ENCODE measurements at regions not wholly inside any gene's neighbourhood (a gene's known extent, or its start where the extent isn't known, plus 50 kb on each side); places are given as distances from the start of the nearest gene placed in this dataset.
"Not testable (repeated sequence)": the region's sequence is repeated elsewhere in the genome, so short reads cannot be mapped to it uniquely, and the experiment has no call there.

DNA sequence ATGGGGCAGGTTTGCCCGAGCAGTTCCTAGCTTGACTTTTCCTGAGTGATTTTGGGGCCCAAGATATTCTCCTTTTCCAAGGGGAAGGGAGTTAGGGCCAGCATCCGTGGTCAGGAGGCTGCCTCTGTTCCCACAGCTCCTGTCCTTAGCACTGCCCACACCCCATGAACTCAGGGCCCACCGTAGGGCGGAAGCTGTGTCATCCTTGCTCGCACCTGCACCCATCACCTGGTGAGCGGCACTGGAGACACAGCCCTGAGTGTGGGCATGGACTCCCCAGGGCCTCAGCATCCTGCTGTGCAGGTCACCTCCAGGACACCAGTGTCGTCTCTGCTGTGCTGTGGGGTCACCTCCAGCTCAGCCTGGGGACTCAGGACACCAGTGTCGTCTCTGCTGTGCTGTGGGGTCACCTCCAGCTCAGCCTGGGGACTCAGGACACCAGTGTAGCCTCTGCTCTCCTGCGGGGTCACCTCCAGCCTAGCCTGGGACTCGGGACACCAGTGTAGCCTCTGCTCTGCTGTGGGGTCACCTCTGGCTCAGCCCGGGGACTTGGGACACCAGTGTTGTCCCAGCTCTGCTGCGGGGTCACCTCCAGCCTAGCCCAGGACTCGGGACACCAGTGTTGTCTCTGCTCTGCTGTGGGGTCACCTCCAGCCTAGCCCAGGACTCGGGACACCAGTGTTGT, 322.9 kb downstream of the ADGRD1 start:
- no peak overlapping the region for H3K9ac ChIP-seq (ENCODE audit: low read depth, low read length)
- peaks cover 5% of the 10 kb centered on the region; the same call in 1 of the 2 replicates for H3K4me1 ChIP-seq (ENCODE audit: insufficient read depth, low read length)
- no peaks in the 10 kb centered on the region for H3K9me3 ChIP-seq (ENCODE audit: control insufficient read depth, insufficient read depth, low read length)
- no peaks in the 10 kb centered on the region for H3K36me3 ChIP-seq (ENCODE audit: insufficient read depth, low read length)

DNA sequence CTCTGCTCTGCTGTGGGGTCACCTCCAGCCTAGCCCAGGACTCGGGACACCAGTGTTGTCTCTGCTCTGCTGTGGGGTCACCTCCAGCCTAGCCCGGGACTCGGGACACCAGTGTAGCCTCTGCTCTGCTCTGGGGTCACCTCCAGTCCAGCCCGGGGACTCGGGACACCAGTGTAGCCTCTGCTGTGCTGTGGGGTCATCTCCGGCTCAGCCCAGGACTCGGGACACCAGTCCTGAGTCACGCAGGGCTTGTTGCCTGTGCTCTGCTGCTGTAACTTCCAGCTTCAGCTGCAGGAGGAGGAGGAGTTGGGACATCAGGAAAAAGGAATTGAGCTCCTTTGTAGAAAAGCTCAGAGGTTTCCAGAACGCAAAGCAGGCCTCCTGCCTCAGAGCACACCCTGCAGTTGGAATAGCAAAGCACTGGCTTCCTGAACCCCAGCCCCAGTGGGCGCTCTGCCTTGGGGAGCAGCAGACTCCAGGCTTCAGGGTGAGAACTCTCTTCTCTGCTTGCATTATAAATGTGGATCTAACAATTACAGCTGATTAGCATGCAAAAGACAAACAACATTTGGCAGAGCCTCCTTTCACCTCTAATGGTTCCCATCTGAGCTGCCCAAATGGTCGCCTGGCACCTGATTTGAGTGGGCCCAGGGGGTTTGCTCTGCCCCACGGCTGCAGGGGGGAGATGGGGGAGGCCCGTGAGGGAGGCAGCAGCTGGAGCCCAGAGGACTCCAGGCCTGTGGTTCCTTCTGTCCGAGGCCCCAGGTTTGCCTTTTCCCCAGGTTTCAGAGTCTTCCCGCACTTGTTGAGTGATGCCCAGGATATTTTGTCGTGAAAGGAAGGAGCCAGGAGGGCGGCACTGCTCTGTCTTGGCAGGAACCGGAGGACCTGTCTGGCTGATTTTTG, 323.7 kb downstream of the ADGRD1 start:
- H3K9me3 ChIP-seq (ENCODE audit: control insufficient read depth, insufficient read depth, low read length); H3K9ac ChIP-seq (ENCODE audit: low read depth, low read length); H3K36me3 ChIP-seq (ENCODE audit: insufficient read depth, low read length); H3K4me1 ChIP-seq (ENCODE audit: insufficient read depth, low read length): not testable (repeated sequence)

DNA sequence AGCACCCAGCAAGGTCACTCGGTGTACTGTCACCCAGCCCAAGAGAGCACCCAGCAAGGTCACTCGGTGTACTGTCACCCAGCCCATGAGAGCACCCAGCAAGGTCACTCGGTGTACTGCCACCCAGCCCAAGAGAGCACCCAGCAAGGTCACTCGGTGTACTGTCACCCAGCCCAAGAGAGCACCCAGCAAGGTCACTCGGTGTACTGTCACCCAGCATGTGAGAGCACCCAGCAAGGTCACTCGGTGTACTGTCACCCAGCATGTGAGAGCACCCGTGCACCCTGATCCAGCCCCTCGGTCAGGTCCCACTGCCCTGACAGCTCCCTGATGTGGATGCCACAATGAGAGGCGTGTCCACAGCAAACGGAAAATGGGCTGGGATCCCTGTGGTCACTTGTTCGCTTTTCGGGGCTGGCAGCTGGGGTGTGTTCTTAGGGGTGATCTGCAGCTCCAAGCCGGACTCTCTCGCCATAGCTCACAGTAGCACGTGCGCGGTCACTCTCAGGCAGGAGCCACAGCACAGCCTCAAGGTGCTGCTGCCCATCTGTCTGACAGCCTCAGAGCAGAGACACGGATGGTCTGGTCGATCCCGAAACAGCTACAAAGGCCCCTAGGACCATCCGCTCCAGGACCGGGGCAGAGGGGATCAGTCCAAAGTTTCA, 324.9 kb downstream of the ADGRD1 start:
- not testable (repeated sequence) for H3K9me3 ChIP-seq (ENCODE audit: control insufficient read depth, insufficient read depth, low read length); H3K36me3 ChIP-seq (ENCODE audit: insufficient read depth, low read length); H3K9ac ChIP-seq (ENCODE audit: low read depth, low read length); H3K4me1 ChIP-seq (ENCODE audit: insufficient read depth, low read length)

DNA sequence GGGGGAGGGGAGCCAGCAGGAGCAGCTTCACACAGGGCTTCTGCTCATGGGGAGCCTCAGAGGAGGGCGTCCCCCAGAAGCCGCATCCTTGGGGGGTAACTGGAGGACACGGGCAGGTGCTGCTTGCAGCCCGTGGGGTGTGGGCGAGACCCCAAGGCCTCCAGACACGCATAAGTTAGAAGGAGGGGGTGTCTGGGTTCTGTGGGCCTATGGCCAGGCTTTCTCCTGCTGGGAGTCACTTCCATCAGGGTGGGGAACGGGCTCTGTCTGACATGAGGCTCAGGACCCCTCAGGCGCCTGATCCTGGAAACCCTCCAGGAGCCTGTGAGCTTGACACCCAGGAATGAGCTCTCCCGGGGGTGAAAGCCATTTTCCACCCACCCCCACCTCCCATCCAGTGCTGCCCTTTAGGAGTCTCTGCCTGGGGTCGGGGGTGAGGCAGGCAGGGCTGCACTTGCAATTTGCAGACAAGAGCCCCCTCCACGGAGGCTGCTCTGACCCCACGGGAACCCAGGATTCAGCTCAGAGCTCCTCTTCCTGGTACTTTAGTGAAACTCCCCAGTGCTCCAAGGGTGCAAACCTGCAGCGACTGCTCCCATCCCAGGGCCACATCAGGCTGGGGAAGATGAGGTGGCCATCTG, 325.7 kb downstream of the ADGRD1 start:
- Histone ChIP-seq H3K4me1 (ENCODE audit: insufficient read depth, low read length) (peaks cover 5% of the 10 kb centered on the region; the same call in 1 of the 2 replicates), H3K9ac (ENCODE audit: low read depth, low read length) (no peak overlapping the region), H3K36me3 (ENCODE audit: insufficient read depth, low read length) (no peaks in the 10 kb centered on the region), H3K9me3 (ENCODE audit: control insufficient read depth, insufficient read depth, low read length) (no peaks in the 10 kb centered on the region)

DNA sequence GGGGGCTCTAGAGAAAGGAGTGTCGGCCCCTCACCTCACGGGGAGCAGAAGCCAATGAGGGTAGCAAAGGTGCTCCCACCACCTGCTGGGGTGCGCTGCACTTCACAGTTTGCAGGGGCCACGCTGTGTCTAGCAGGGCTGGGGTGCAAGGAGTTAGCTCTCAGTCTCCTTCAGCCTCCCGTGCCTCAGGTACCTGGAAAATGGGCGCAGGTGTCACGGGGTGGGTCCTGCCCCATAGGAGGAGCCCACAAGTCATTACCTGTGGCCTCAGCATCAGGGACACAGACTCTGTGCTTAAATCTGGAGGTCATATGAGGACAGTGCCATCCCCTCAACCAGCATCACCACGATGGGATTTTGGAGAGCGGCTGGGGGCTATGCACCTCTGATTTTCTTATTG, 326.7 kb downstream of the ADGRD1 start:
- no peaks in the 10 kb centered on the region for H3K36me3 ChIP-seq (ENCODE audit: insufficient read depth, low read length)
- H3K9me3 ChIP-seq (ENCODE audit: control insufficient read depth, insufficient read depth, low read length), result no peaks in the 10 kb centered on the region
- no peak overlapping the region for H3K9ac ChIP-seq (ENCODE audit: low read depth, low read length)
- peaks cover 5% of the 10 kb centered on the region; the same call in 1 of the 2 replicates for H3K4me1 ChIP-seq (ENCODE audit: insufficient read depth, low read length)

DNA sequence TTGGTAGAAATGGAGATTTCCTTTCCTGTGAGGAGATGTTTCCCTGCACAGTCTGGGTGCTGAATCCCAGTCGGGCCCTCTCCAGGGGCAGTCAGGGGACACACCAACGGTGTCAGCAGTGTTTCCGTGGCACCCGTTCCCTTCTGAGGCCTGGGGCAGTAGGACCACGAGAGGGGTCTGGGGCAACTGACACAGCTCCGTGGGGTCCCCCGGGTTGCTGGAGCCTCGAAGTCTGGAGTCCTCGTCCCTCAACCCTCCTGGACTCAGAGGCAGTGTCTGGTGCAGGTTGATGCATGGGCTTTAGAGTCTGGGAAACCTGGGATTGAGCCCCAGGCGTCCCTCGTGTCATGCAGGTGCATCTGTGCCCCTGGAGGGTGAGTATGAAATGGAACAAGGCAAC, 327.3 kb downstream of the ADGRD1 start:
- Histone ChIP-seq H3K4me1 (ENCODE audit: insufficient read depth, low read length) (peaks cover 5% of the 10 kb centered on the region; the same call in 1 of the 2 replicates), H3K9me3 (ENCODE audit: control insufficient read depth, insufficient read depth, low read length) (no peaks in the 10 kb centered on the region), H3K9ac (ENCODE audit: low read depth, low read length) (no peak overlapping the region), H3K36me3 (ENCODE audit: insufficient read depth, low read length) (no peaks in the 10 kb centered on the region)

DNA sequence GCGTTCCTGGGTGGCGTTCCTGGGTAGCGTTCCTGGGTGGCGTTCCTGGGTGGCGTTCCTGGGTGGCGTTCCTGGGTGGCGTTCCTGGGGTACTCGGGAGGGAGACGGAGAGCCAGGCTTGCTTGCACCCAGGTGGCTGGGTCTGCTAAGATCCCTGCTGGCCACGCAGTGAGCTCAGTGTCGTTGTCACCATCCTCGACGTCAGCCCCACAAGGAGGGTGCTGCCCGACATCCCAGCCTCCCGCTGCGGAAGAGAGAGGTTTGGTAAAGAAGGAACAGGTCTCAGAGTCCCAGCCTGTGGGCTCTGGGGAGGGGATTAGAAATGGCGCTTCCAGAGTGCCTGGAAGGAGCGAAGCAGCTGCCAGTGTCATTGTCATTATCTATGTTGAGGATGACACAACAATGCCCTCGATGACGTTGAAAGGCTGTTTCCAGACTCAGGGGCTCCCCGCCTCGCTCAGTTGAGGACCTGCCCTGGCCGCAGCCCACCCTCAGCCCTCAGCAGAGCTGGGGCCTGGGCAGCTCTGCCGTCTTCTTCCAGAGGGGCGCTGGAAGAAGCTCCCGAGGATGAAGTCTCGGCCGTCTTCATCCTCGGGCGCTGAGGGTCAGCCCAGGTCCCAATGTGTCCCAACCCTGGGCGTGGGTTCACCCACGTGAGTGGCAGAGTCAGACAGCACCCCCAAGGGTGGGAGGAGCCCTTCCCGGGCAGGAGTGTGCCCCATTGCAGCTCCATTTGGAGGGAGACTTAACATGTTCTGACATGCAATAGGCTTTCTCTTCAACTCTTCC, 328.8 kb downstream of the ADGRD1 start:
- no peaks in the 10 kb centered on the region for H3K36me3 ChIP-seq (ENCODE audit: insufficient read depth, low read length)
- H3K9ac ChIP-seq (ENCODE audit: low read depth, low read length), result no peak overlapping the region
- H3K4me1 ChIP-seq (ENCODE audit: insufficient read depth, low read length), result peaks cover 5% of the 10 kb centered on the region; the same call in 1 of the 2 replicates
- no peaks in the 10 kb centered on the region for H3K9me3 ChIP-seq (ENCODE audit: control insufficient read depth, insufficient read depth, low read length)

DNA sequence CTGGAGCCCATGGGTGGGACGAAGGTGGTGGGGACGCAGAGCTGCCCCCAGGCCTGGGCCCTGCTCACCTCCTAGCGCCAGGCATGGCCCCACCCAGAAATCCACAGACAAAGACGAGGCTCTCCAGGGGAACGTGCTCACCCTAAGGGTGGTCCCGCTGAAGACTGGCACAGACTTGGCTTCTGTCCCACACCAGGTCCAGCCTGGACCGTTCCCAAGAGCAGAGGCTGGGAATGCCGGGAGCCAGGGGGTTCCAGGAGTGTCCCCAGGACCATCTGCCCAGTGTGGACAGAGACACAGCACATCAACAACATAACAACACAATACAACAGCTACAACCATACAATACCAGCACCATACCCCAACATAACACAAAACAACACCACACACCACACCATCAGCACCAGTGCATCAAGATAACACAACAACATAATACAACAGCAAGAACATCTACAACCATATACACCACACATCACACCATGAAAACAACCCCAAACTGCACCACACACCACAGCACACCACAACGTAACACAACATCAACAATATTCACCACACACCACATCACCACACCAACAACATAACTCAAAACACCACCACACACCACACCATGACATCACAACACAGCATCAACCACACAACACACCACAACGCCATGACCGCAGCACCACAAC, 329.6 kb downstream of the ADGRD1 start:
- Histone ChIP-seq H3K36me3 (ENCODE audit: insufficient read depth, low read length) (no peaks in the 10 kb centered on the region), H3K9me3 (ENCODE audit: control insufficient read depth, insufficient read depth, low read length) (no peaks in the 10 kb centered on the region), H3K4me1 (ENCODE audit: insufficient read depth, low read length) (peaks cover 5% of the 10 kb centered on the region; the same call in 1 of the 2 replicates), H3K9ac (ENCODE audit: low read depth, low read length) (no peak overlapping the region)

DNA sequence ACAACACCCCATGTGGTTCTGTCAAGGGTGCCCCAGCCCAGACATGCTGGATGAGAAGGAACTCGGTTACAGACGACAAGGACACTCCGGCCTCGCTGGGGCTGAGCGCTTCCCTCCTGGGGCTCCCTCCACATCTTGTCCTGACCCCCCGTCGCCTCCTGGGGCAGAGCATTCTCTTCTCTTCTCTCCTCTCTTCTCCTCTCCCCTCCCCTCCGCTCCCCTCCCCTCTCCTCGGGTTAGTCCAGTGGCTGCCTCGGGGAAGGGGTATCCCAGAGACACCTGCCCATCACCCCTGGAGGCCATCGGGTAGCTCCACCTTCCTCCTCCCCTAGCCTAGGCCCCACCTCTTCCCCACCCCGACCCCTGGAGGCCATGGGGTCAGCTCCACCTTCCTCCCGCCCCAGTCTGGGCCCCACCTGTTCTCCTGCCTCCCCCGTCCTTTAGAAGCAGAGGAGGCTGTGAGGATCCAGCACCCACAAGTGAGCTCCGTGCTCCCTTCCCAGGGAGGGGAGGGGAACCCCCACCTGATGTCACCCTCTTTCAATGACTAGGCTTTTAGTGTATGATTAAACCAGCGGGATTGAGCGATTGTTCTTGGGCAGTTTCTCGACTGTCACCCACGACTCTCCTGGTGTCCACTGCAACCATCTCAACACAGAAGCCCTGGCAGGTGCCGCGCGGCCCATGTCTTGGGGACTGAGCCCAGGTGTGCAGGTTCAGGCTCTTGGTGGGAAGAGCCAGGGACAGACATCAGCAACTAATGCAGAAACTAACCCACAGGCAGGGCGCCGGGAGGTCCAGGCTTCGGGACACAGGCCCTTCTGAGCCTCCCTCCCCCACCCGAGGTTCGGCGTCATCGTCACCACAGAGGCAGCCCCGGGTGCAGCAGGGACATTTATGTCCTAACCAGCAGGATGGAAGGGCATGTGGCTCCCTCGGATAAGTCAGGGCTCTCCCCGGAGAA, 330.4 kb downstream of the ADGRD1 start:
- H3K9ac ChIP-seq (ENCODE audit: low read depth, low read length); H3K9me3 ChIP-seq (ENCODE audit: control insufficient read depth, insufficient read depth, low read length); H3K36me3 ChIP-seq (ENCODE audit: insufficient read depth, low read length); H3K4me1 ChIP-seq (ENCODE audit: insufficient read depth, low read length): not testable (repeated sequence)

DNA sequence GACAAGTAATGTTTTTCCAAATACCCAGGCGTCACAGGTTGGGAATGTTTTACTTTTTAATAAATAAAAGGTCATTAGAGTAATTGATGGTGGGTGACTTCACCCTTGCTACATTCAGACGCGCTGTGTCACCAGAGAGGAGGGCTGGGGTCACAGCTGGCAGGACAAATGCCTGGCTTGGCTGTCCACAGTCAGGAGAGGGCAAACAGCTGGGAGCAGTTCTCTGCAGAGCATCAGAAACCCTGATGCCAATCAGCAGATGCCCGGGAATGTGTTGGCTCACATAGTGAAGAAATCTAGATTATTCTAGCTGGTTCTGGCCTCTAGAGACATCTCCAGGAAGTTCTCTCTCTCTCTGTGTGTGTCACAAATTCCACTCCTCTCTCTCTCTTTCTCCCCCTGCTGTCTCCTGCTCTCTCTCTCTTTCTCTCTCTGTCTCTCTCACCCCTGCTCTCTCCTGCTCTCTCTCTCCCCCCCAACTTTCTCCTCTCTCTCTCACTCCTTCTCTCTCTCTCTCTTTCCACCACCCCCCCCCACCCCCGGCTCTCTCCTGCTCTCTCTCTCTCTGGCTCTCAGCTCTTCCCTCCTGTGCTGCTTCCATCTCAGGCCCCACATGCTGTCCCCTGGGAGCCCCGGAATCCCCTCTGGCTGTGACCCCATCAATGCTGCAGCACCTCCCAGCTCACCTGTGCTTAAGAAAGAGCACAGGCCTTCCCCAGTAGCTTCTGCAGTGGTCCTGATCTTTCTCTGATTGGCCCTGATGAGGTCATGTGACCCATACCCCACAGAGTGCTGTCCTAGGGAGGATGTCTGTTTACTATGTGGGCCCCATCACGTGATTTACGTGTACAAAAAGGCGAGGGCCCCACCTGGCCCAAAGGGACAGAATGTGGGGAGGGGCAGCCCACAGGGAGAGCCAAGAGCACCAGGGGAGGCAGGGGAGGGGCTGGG, 331.5 kb downstream of the ADGRD1 start:
- not testable (repeated sequence) for H3K9me3 ChIP-seq (ENCODE audit: control insufficient read depth, insufficient read depth, low read length); H3K9ac ChIP-seq (ENCODE audit: low read depth, low read length); H3K36me3 ChIP-seq (ENCODE audit: insufficient read depth, low read length); H3K4me1 ChIP-seq (ENCODE audit: insufficient read depth, low read length)

DNA sequence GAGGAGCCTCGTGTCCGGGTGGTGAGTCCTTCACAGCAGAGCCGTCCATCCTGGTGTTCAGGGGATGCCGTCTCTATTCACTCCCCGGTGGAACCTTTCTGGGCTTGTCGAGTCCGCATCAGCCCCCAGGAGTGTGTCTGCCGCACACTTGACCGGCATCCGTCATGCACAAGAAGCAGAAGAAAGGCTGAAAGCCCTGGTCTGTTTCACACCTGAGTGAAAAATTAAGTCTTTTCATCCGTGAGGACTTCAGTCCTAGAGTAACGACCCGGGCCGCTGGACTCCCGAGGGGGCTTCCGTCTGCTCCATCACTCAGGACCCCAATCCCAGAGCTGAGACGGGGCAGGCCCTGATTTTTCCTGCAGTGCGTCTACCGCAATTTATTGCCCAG, 332.2 kb downstream of the ADGRD1 start:
- H3K4me1 ChIP-seq (ENCODE audit: insufficient read depth, low read length); H3K9ac ChIP-seq (ENCODE audit: low read depth, low read length); H3K36me3 ChIP-seq (ENCODE audit: insufficient read depth, low read length); H3K9me3 ChIP-seq (ENCODE audit: control insufficient read depth, insufficient read depth, low read length): not testable (repeated sequence)

DNA sequence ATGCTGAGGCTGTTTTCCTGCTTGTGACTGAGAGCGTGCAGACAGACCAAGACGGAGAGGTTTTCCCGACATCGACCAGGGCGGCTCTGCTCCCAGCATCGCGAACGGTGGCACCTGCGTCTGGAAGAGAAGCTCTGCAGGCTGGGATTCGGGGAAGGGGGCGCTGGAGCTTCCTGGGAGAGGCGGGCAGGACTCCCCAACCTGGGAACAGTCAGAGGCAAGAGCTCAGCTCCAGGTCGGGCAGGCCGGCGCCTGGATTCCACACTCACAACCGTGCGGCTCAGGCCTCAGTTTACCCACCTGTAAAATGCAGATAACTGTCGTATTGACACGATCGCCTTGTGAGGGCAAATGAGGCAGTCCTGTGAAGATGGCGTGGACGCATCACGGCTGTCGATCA, 332.6 kb downstream of the ADGRD1 start:
- not testable (repeated sequence) for H3K36me3 ChIP-seq (ENCODE audit: insufficient read depth, low read length); H3K9ac ChIP-seq (ENCODE audit: low read depth, low read length); H3K4me1 ChIP-seq (ENCODE audit: insufficient read depth, low read length); H3K9me3 ChIP-seq (ENCODE audit: control insufficient read depth, insufficient read depth, low read length)

All from ES-I3 (cell line).